CD14-positive monocyte (primary cell): ENCODE measurements at regions not wholly inside any gene's neighbourhood (a gene's known extent, or its start where the extent isn't known, plus 50 kb on each side); places are given as distances from the start of the nearest gene placed in this dataset.

Experiments used
- DNase-seq, 3 donors: peaks; one replicate each; pipeline ENCODE4 v3.0.0-alpha.2; 2011 to 2022
- H2AFZ ChIP-seq: 2 replicates; pipeline ENCODE4 v1.6.0; 2012; ENCODE audit warnings: mild to moderate bottlenecking, low read depth, low read length, inconsistent platforms; ENCODE audit not compliant: insufficient read depth, poor library complexity, severe bottlenecking
- H3K27ac ChIP-seq, 2 donors: 1 replicate in 1 of 2; 2 replicates in 1 of 2; pipeline ENCODE4 v1.5.1; 2012 to 2013; ENCODE audit warnings: low read length in 2 of 2, control low read depth in 1 of 2, inconsistent platforms in 1 of 2, low read depth in 1 of 2, mild to moderate bottlenecking in 1 of 2
- H3K27me3 ChIP-seq, 2 donors: one replicate each; pipeline versions ENCODE4 v1.6.0 to v1.6.1; 2011 to 2013; ENCODE audit warnings: low read length in 2 of 2; ENCODE audit not compliant: control insufficient read depth in 2 of 2, insufficient read depth in 2 of 2
- H3K36me3 ChIP-seq, 2 donors: replicated peaks in 1 of 2; 1 replicate in 1 of 2; 2 replicates in 1 of 2; pipeline versions ENCODE4 v1.5.1 to v1.6.1; 2012 to 2013; ENCODE audit warnings: low read length in 2 of 2, control low read depth in 1 of 2, inconsistent platforms in 1 of 2, mild to moderate bottlenecking in 1 of 2; ENCODE audit not compliant: insufficient read depth in 2 of 2, control insufficient read depth in 1 of 2
- H3K4me1 ChIP-seq, 2 donors: 1 replicate in 1 of 2; 2 replicates in 1 of 2; pipeline versions ENCODE4 v1.5.1 to v1.6.1; 2012 to 2013; ENCODE audit warnings: low read length in 2 of 2, control low read depth in 1 of 2, inconsistent platforms in 1 of 2, mild to moderate bottlenecking in 1 of 2, moderate library complexity in 1 of 2; ENCODE audit not compliant: insufficient read depth in 2 of 2, control insufficient read depth in 1 of 2
- H3K4me2 ChIP-seq: replicated peaks from 2 replicates; pipeline ENCODE3; 2012; ENCODE audit warnings: low read length, moderate library complexity, mild to moderate bottlenecking; ENCODE audit not compliant: poor library complexity, severe bottlenecking; ENCODE audit errors: extremely low read depth
- H3K4me3 ChIP-seq, 3 experiments: fragments of 200-600 bp in 1 of 3; sonication (generic) in 1 of 3; replicated peaks in 1 of 3; 1 replicate in 2 of 3; 2 replicates in 1 of 3; pipeline ENCODE4 v1.5.1; 2011 to 2013; ENCODE audit warnings: low read length in 3 of 3, mild to moderate bottlenecking in 3 of 3, control low read depth in 2 of 3, low read depth in 2 of 3, inconsistent platforms in 1 of 3, moderate library complexity in 1 of 3
- H3K79me2 ChIP-seq: 2 replicates; pipeline ENCODE4 v1.6.0; 2012; ENCODE audit warnings: mild to moderate bottlenecking, control low read depth, inconsistent platforms, low read length, moderate library complexity; ENCODE audit not compliant: insufficient read depth
- H3K9ac ChIP-seq: 2 replicates; pipeline ENCODE4 v1.6.0; 2017; ENCODE audit warnings: low read length, mild to moderate bottlenecking; ENCODE audit not compliant: insufficient read depth, poor library complexity, severe bottlenecking
- H3K9me3 ChIP-seq, 2 donors: replicated peaks in 1 of 2; 1 replicate in 1 of 2; 2 replicates in 1 of 2; pipeline versions ENCODE4 v1.5.1 to v1.6.1; 2012 to 2013; ENCODE audit warnings: low read length in 2 of 2, control low read depth in 1 of 2; ENCODE audit not compliant: control insufficient read depth in 1 of 2, insufficient read depth in 1 of 2
- H4K20me1 ChIP-seq: 2 replicates; pipeline ENCODE4 v1.6.0; 2012; ENCODE audit warnings: mild to moderate bottlenecking, low read length, control low read depth, moderate library complexity; ENCODE audit not compliant: insufficient read depth
- H3K27ac Mint-ChIP-seq, 7 donors: one replicate each; pipeline ENCODE4 v1.8.0; 2020; ENCODE audit warnings: mild to moderate bottlenecking in 7 of 7, mixed read lengths in 7 of 7, moderate library complexity in 6 of 7, inconsistent platforms in 2 of 7
- H3K27me3 Mint-ChIP-seq, 3 donors: one replicate each; pipeline ENCODE4 v1.8.0; 2021 to 2022; ENCODE audit warnings: low read depth in 3 of 3, mild to moderate bottlenecking in 3 of 3, mixed read lengths in 3 of 3, moderate library complexity in 3 of 3, inconsistent platforms in 1 of 3
- H3K36me3 Mint-ChIP-seq, 2 donors: one replicate each; pipeline ENCODE4 v1.8.0; 2020; ENCODE audit warnings: mixed read lengths in 2 of 2, inconsistent platforms in 1 of 2, mild to moderate bottlenecking in 1 of 2
- H3K4me1 Mint-ChIP-seq: one replicate; pipeline ENCODE4 v1.8.0; 2020; ENCODE audit warnings: mild to moderate bottlenecking, mixed read lengths
- H3K4me3 Mint-ChIP-seq, 2 donors: one replicate each; pipeline ENCODE4 v1.8.0; 2020; ENCODE audit warnings: mild to moderate bottlenecking in 2 of 2, mixed read lengths in 2 of 2, moderate library complexity in 1 of 2
- H3K9me3 Mint-ChIP-seq, 7 donors: one replicate each; pipeline ENCODE4 v1.8.0; 2020 to 2022; ENCODE audit warnings: mixed read lengths in 7 of 7, mild to moderate bottlenecking in 6 of 7, moderate library complexity in 6 of 7, inconsistent platforms in 2 of 7
- WGBS: methylation state at CpG from one replicate; pipeline ENCODE4 v1.1.5; 2013; ENCODE audit warnings: missing lambda C conversion rate; ENCODE audit not compliant: insufficient coverage; 5-methylcytosine and 5-hydroxymethylcytosine counted together
- intact Hi-C, 2 donors: fragments of 100-400 bp; cut with micrococcal nuclease; formaldehyde crosslinking; loops; one replicate each; pipeline versions ENCODE4 v1.15.0 to v1.15.1; 2023
- TF ChIP-seq, protein P1 (sequence below): fragments of 200-600 bp; IDR thresholded peaks from one replicate; pipeline ENCODE4 v1.8.0; 2022; ENCODE audit warnings: antibody characterized with exemption, mild to moderate bottlenecking

DNA sequence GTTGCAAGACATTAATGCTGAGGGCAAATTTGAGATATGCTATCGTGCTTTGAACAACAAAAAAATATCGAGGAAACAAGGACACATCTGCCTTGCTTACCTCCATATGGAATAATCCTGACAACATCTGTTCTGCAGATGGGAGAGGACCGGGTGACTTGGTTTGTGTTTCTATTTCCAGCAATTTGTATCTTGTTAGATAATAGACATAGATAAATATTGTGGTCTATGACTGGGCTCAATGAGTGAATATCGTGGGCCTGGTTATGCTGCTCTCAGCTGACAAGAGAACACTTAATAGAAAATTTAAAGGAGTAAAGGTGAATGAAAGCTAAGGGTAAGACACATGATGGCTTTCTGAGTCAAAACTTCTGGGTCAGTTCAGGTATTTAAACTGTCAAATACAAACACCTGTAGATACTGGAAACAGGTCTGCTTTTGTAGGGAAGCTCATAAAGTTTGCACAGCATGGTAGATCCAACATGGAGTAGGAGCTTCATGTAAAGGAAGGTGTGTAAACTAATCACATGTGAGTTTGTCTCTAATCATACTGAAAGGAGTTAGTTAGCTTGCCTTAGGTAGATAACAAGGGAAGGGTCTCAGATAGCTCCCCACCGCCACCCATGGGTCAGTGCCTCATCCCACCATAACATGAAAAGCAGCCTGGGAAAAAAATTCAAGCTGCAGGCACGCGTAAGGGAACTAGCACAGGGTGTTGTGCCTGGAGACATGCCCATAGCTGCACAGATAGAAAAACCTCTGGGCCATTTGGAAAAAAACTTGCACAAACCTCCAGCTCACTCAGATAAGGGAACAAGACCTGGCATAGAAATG lies 904.1 kb upstream of the EPHA5 start:
- Mint-ChIP-seq H3K4me1 (no peaks in the 10 kb centered on the region), H3K9me3 (peaks cover 0 to 4% (median 0%) of the 10 kb centered on the region in 7 donors), H3K27me3 (no peaks in the 10 kb centered on the region), H3K27ac (no peak overlapping the region), H3K4me3 (no peak overlapping the region), H3K36me3 (no peaks in the 10 kb centered on the region)
- H3K9me3 ChIP-seq: no peaks in the 10 kb centered on the region
- H2AFZ ChIP-seq: no peak overlapping the region
- H3K27ac ChIP-seq: no peak overlapping the region
- no peaks in the 10 kb centered on the region for H4K20me1 ChIP-seq
- TF ChIP-seq, protein P1, sequence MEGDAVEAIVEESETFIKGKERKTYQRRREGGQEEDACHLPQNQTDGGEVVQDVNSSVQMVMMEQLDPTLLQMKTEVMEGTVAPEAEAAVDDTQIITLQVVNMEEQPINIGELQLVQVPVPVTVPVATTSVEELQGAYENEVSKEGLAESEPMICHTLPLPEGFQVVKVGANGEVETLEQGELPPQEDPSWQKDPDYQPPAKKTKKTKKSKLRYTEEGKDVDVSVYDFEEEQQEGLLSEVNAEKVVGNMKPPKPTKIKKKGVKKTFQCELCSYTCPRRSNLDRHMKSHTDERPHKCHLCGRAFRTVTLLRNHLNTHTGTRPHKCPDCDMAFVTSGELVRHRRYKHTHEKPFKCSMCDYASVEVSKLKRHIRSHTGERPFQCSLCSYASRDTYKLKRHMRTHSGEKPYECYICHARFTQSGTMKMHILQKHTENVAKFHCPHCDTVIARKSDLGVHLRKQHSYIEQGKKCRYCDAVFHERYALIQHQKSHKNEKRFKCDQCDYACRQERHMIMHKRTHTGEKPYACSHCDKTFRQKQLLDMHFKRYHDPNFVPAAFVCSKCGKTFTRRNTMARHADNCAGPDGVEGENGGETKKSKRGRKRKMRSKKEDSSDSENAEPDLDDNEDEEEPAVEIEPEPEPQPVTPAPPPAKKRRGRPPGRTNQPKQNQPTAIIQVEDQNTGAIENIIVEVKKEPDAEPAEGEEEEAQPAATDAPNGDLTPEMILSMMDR: no peak
- no CpG with 5 or more reads among the region's 7 CpGs for WGBS
- no peak for DNase-seq
- no peak overlapping the region for H3K4me2 ChIP-seq
- H3K27me3 ChIP-seq: no peaks in the 10 kb centered on the region
- H3K4me1 ChIP-seq: no peaks in the 10 kb centered on the region
- no peaks in the 10 kb centered on the region for H3K36me3 ChIP-seq
- no peaks in the 10 kb centered on the region for H3K79me2 ChIP-seq
- no peak overlapping the region for H3K4me3 ChIP-seq
- intact Hi-C loops: no loop called here
- H3K9ac ChIP-seq: no peak overlapping the region

DNA sequence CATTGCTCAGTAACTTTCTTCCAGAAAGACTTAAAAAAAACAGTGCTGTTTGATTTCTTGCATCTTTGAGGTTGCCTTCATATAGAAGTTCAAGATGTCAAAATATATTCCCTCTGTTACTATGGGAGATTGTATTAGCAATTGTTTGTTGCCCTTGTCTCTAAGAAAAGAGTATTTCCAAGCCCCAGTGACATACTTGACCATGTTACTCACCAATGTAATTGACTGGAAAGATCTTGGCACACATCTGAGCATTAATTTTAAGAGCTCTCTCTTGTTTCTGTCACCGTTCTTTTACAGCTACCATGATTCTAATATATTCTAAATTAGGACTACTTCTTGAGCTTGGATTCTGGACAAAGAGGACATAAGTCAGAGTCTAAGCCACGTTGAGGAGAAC lies 902.7 kb upstream of the EPHA5 start:
- Mint-ChIP-seq H3K4me3 (no peak overlapping the region), H3K4me1 (no peaks in the 10 kb centered on the region), H3K36me3 (no peaks in the 10 kb centered on the region), H3K27me3 (no peaks in the 10 kb centered on the region), H3K27ac (no peak overlapping the region), H3K9me3 (peaks cover 0 to 4% (median 0%) of the 10 kb centered on the region in 7 donors)
- intact Hi-C loops: no loop called here
- H3K9ac ChIP-seq: no peak overlapping the region
- no peaks in the 10 kb centered on the region for H3K9me3 ChIP-seq
- no peak overlapping the region for H3K4me2 ChIP-seq
- H3K79me2 ChIP-seq: no peaks in the 10 kb centered on the region
- no CpG with 5 or more reads among the region's 2 CpGs for WGBS
- no peak overlapping the region for H3K27ac ChIP-seq
- no peaks in the 10 kb centered on the region for H3K4me1 ChIP-seq
- no peak for DNase-seq
- H3K27me3 ChIP-seq: no peaks in the 10 kb centered on the region
- no peaks in the 10 kb centered on the region for H3K36me3 ChIP-seq
- H3K4me3 ChIP-seq: no peak overlapping the region
- H4K20me1 ChIP-seq: no peaks in the 10 kb centered on the region
- no peak overlapping the region for H2AFZ ChIP-seq
- TF ChIP-seq, protein P1: no peak
